Ovary (tissue), 7 donors: ENCODE measurements at regions not wholly inside any gene's neighbourhood (a gene's known extent, or its start where the extent isn't known, plus 50 kb on each side); places are given as distances from the start of the nearest gene placed in this dataset.
A peak's percentile ranks its signal among the peaks of the same experiment; 100 is the strongest.
"Not testable (repeated sequence)": the region's sequence is repeated elsewhere in the genome, so short reads cannot be mapped to it uniquely, and the experiment has no call there.

Experiments
- DNase-seq, 5 donors: peaks; one replicate each; pipeline ENCODE4 v3.0.0-alpha.2; 2019 to 2020
- H3K27ac ChIP-seq, 2 donors: fragments of 200-600 bp; one replicate each; pipeline versions ENCODE4 v1.5.1 to v1.8.0; 2019 to 2022
- H3K27me3 ChIP-seq: fragments of 200-600 bp; one replicate; pipeline ENCODE4 v1.8.0; 2022
- H3K36me3 ChIP-seq: fragments of 200-600 bp; sonication (generic); one replicate; pipeline ENCODE4 v1.5.1; 2019
- H3K4me1 ChIP-seq: one replicate; pipeline ENCODE4 v1.8.1; 2013; ENCODE audit warnings: mild to moderate bottlenecking, moderate library complexity; ENCODE audit not compliant: insufficient read depth
- H3K4me3 ChIP-seq: fragments of 200-600 bp; sonication (generic); one replicate; pipeline ENCODE4 v1.5.1; 2017
- H3K9me3 ChIP-seq, 2 donors: fragments of 200-600 bp in 1 of 2; sonication (generic) in 1 of 2; one replicate each; pipeline versions ENCODE4 v1.5.1 to v1.8.1; 2013 to 2019; ENCODE audit warnings: mild to moderate bottlenecking in 1 of 2, moderate library complexity in 1 of 2
- EP300 ChIP-seq: sonication (generic); formaldehyde crosslinking; IDR thresholded peaks from one replicate; pipeline ENCODE4 v1.6.1; 2017; ENCODE audit warnings: antibody characterized with exemption
- POLR2A ChIP-seq: fragments of 450-650 bp; IDR thresholded peaks from one replicate; pipeline ENCODE4 v1.6.1; 2017; ENCODE audit warnings: antibody characterized with exemption, mild to moderate bottlenecking, moderate library complexity
- WGBS, 3 donors: extraction: QIAGEN DNeasy Blood & Tissue Kit in 1 of 3; methylation state at CpG; one replicate each; pipeline versions ENCODE4 v1.1.5 to v1.1.7; 2013 to 2017; 5-methylcytosine and 5-hydroxymethylcytosine counted together
- intact Hi-C, 4 donors: fragments of 100-400 bp; cut with DNase I; formaldehyde crosslinking; loops; one replicate each; pipeline versions ENCODE4 v1.11.0 to v1.15.1; 2022 to 2023
- TF ChIP-seq, protein P1 (sequence below), 3 donors: fragments of 450-650 bp in 2 of 3; fragments of 200-600 bp in 1 of 3; IDR thresholded peaks; one replicate each; pipeline versions ENCODE4 v1.5.1 to v1.8.0; 2016 to 2022; ENCODE audit warnings: antibody characterized with exemption in 3 of 3, mild to moderate bottlenecking in 1 of 3
- donor health status: DM: no; HTN: no; CAD: no; lungs with moderate emphysema.
- donor health status: DM: no; HTN: no; CAD: no.
- donor health status: Bipolar disorder and iron deficiency.
- donor health status: DM: no; HTN: no; CAD: no.
- donor health status: DM: yes; HTN: yes; CAD: no.

DNA sequence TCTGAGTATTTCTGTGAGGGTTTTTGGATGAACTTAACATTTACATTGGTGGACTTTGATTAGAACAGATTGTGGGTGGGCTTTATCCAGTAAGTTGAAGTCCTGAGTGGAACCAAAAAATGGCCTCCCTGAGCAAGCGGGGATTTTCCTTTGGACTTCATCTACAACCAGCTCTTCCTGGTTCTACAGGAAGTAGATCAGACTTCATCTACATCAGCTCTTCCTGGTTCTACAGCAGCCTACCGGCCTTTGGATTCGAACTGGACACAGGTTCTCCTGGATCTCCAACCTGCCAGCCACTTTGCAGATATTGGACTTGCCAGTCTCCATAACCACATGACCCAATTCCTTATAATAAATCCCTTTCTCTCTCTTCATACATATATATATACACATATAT, 79.9 kb upstream of the STK39 start:
- TF ChIP-seq POLR2A (no peak), EP300 (no peak)
- TF ChIP-seq, protein P1, sequence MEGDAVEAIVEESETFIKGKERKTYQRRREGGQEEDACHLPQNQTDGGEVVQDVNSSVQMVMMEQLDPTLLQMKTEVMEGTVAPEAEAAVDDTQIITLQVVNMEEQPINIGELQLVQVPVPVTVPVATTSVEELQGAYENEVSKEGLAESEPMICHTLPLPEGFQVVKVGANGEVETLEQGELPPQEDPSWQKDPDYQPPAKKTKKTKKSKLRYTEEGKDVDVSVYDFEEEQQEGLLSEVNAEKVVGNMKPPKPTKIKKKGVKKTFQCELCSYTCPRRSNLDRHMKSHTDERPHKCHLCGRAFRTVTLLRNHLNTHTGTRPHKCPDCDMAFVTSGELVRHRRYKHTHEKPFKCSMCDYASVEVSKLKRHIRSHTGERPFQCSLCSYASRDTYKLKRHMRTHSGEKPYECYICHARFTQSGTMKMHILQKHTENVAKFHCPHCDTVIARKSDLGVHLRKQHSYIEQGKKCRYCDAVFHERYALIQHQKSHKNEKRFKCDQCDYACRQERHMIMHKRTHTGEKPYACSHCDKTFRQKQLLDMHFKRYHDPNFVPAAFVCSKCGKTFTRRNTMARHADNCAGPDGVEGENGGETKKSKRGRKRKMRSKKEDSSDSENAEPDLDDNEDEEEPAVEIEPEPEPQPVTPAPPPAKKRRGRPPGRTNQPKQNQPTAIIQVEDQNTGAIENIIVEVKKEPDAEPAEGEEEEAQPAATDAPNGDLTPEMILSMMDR (IDR thresholded peaks at IDR 0.05): no peak
- Histone ChIP-seq H3K36me3 (no peaks in the 10 kb centered on the region), H3K4me1 (no peaks in the 10 kb centered on the region), H3K27me3 (no peaks in the 10 kb centered on the region), H3K27ac (no peak overlapping the region), H3K4me3 (no peak overlapping the region), H3K9me3 (no peaks in the 10 kb centered on the region)
- WGBS, 3 donors: 97 to 99% (median 97%) methylated on average over 3 of the region's 3 CpGs
- intact Hi-C loops: no loop called here
- DNase-seq: no peak

DNA sequence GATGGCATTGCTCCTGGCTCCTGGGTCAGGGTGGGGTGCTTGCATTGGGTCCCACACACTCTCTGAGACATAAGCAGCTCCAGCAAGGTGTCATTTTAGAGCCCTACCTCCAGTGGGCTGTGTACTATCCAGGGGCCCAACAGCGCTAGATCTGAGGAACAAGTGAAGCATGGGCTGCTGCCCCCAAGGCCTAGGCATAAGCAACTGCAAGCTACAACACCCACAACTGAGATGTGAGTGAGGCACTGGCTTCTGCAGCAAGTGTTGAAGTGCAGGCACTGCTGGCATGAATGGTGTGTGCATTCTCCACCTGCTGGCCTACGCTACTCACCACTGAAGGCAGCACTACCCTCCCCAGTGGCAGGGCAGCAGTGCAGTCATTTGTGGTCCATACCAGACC, 81.0 kb upstream of the STK39 start:
- TF ChIP-seq, protein P1 (IDR thresholded peaks at IDR 0.05): no peak
- no peak for TF ChIP-seq POLR2A
- TF ChIP-seq EP300: no peak
- DNase-seq: no peak
- no peaks in the 10 kb centered on the region for H3K4me1 ChIP-seq
- WGBS, 3 donors: 95 to 100% (median 99%) methylated on average over 2 of the region's 2 CpGs
- no peaks in the 10 kb centered on the region for H3K9me3 ChIP-seq
- H3K27ac ChIP-seq: no peak overlapping the region
- intact Hi-C loops: no loop called here
- H3K4me3 ChIP-seq: no peak overlapping the region
- H3K36me3 ChIP-seq: no peaks in the 10 kb centered on the region
- no peaks in the 10 kb centered on the region for H3K27me3 ChIP-seq

DNA sequence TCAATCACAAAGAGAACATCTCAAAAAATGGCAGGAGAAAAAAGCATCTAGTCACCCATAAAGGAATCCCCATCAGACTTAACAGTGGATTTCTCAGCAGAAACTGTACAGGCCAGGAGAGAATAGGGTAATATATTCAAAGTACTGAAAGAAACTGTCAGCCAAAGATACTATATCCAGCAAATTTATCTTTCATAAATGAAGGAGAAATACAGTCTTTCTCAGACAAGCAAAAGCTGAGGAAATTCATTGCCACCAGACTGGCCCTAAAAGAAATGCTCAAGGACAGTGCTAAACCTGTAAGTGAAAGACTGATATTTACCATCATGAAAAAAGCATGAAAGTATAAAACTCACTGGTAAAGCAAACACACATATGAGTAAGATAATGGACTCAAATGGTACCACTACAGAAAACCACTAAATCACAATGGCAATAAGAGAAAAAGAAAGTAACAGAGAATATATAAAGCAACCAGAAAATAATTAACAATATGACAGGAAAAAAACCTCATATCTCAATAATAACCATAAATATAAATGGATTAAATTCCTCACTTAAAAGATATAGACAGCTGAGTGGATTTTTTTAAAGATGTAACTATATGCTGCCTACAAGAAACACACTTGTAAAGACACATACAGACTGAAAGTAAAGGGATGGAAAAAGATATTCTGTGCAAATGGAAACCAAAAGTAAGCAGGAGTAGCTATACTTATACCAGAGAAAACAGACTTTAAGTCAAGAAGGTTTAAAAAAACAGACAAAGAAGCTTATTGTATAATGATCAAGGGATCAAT, 83.4 kb upstream of the STK39 start:
- no peaks in the 10 kb centered on the region for H3K4me1 ChIP-seq
- H3K36me3 ChIP-seq: no peaks in the 10 kb centered on the region
- H3K27me3 ChIP-seq: no peaks in the 10 kb centered on the region
- TF ChIP-seq, protein P1 (IDR thresholded peaks at IDR 0.05): no peak
- TF ChIP-seq EP300 (no peak), POLR2A (no peak)
- DNase-seq: no peak
- no peaks in the 10 kb centered on the region for H3K9me3 ChIP-seq
- intact Hi-C loops: no loop called here
- no peak overlapping the region for H3K4me3 ChIP-seq
- H3K27ac ChIP-seq: no peak overlapping the region

DNA sequence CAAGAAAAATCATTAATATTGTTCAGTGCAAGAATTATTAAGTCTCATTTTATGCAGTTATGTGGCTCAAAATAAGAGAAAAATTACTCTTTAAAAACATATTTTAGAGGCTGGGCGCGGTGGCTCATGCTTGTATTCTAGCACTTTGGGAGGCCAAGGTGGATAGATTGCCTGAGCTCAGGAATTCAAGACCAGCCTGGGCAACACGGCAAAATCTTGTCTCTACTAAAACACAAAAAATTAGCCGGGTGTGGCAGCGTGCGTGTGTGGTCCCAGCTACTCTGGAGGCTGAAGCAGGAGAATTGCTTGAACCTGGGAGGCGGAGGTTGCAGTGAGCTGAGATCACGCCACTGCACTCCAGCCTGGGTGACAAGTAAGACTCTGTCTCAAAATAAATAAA, 87.9 kb upstream of the STK39 start:
- H3K36me3 ChIP-seq: not testable (repeated sequence)

DNA sequence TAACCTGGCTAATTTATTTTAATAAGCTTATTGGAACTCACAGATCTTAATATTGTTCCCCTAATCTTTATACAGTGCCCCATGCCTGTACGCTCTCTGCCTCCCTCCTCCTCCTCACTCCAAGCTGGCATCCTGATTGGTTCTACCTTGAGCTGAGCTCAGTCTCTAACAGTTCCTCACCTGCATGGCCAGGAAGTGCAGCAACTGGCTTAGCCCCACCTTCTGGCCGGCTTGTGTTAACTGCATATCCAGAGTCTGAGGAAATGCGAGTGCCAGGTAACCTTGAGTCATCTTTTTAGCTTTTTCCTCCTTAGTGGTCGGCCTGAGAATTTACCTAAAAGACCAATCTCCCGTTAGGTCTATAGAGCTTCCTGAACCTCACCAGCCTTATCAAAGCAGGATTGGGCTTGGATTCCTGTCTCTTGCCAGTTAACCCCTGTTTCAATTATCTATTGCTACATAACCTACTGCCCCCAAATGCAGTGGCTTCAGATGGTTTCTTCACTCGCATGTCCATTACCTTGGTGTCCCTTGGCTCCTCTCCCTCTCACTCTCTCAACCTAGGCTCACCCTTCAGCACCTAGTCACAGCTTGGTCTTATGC, 89.5 kb upstream of the STK39 start:
- intact Hi-C loops: no loop called here
- DNase-seq: peak in 2 of 5 donors; percentile 18 to 21

More for the DNA sequence above, 87.9 kb upstream of the STK39 start:
- WGBS, 3 donors: 59 to 79% (median 74%) methylated on average over 8 of the region's 8 CpGs
- H3K4me3 ChIP-seq, H3K4me1 ChIP-seq, H3K27ac ChIP-seq, intact Hi-C loops, H3K9me3 ChIP-seq, H3K27me3 ChIP-seq, DNase-seq: not testable (repeated sequence)

More for the DNA sequence above, 89.5 kb upstream of the STK39 start:
- Histone ChIP-seq H3K4me3 (no peak overlapping the region), H3K9me3 (no peaks in the 10 kb centered on the region), H3K36me3 (no peaks in the 10 kb centered on the region), H3K27me3 (no peaks in the 10 kb centered on the region), H3K27ac (no peak overlapping the region), H3K4me1 (no peaks in the 10 kb centered on the region)
- 81 to 87% (median 82%) methylated on average over 6 of the region's 6 CpGs for WGBS, 3 donors
- TF ChIP-seq POLR2A (no peak), EP300 (no peak)
- TF ChIP-seq, protein P1 (IDR thresholded peaks at IDR 0.05): no peak
